ENCODE measurements at regions not wholly inside any gene's neighbourhood (a gene's known extent, or its start where the extent isn't known, plus 50 kb on each side); places are given as distances from the start of the nearest gene placed in this dataset.

DNA sequence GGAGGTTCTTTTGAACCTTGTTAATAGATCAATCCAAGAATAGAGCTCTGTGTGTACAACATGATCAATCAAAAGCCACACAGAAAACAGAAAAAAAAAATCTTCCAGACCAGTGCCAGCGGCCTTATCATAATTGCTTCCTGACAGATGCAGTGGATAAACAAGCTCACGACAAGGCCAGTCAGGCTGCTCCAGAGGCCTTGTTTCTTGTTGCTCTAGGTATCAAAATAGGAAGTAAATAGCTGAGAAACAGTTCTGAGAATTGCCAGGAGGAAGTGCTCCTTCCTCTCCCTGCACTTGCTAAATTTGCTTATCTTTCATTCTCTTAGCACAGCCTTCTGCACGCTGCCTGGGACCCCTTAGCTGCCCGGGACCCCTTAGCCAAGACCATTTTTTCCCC lies 199.0 kb upstream of the TARS1 start:
- TF ChIP-seq YY1 (IDR thresholded peaks at IDR 0.05; ENCODE audit: insufficient read depth, insufficient read length): no peak
- no peak for TF ChIP-seq ZNF274 (IDR thresholded peaks at IDR 0.05; ENCODE audit: low read depth, low read length)
- TF ChIP-seq SUZ12 (IDR thresholded peaks at IDR 0.05; ENCODE audit: extremely low read depth, insufficient read depth, insufficient read length): no peak
- H3K36me3 ChIP-seq (ENCODE audit: insufficient read depth, insufficient read length, low read length): no peaks in the 10 kb centered on the region
- no peaks in the 10 kb centered on the region for H3K27me3 ChIP-seq (ENCODE audit: insufficient read depth, insufficient read length)
- DNase-seq (ENCODE audit: low read depth, low spot score): no peak
- no peak overlapping the region for H3K4me3 ChIP-seq (ENCODE audit: insufficient read length, low read depth)
- no peak overlapping the region for H3K9ac ChIP-seq (ENCODE audit: insufficient read length, low read depth)
- no peaks in the 10 kb centered on the region for H3K9me3 ChIP-seq (ENCODE audit: insufficient read depth, low read length)
- H3K4me1 ChIP-seq (ENCODE audit: insufficient read depth, insufficient read length): no peaks in the 10 kb centered on the region

DNA sequence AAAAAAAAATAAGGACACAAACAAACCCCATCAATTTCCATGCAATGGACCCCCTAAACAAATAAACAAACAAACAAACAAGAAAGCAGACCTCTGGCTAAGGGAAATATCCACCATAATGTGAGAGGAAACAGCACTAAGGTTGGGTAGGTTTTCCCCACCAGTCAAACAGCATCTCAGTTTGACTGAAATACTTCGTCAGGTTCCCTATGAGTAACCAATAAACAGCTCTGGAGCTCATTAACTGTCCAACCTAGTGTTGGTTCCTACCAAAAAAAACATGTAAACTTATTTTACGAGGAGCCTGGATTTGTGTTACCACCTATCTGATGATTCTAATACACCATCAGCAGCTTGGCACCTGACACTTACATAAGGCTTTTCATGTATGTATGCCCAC lies 198.5 kb upstream of the TARS1 start:
- Histone ChIP-seq H3K27me3 (ENCODE audit: insufficient read depth, insufficient read length) (no peaks in the 10 kb centered on the region), H3K4me3 (ENCODE audit: insufficient read length, low read depth) (no peak overlapping the region), H3K9me3 (ENCODE audit: insufficient read depth, low read length) (no peaks in the 10 kb centered on the region)

GRCh38 chr5:33244441-33245150 lies 196.2 kb upstream of the TARS1 start:
- TF ChIP-seq ZNF274 (IDR thresholded peaks at IDR 0.05; ENCODE audit: low read depth, low read length): no peak
- TF ChIP-seq YY1 (IDR thresholded peaks at IDR 0.05; ENCODE audit: insufficient read depth, insufficient read length): no peak
- TF ChIP-seq SUZ12 (IDR thresholded peaks at IDR 0.05; ENCODE audit: extremely low read depth, insufficient read depth, insufficient read length): no peak
- no peaks in the 10 kb centered on the region for H3K36me3 ChIP-seq (ENCODE audit: insufficient read depth, insufficient read length, low read length)
- H3K27me3 ChIP-seq (ENCODE audit: insufficient read depth, insufficient read length): no peaks in the 10 kb centered on the region
- DNase-seq (ENCODE audit: low read depth, low spot score): no peak
- no peak overlapping the region for H3K9ac ChIP-seq (ENCODE audit: insufficient read length, low read depth)
- H3K4me1 ChIP-seq (ENCODE audit: insufficient read depth, insufficient read length): no peaks in the 10 kb centered on the region
- H3K9me3 ChIP-seq (ENCODE audit: insufficient read depth, low read length): no peaks in the 10 kb centered on the region
- no peak overlapping the region for H3K4me3 ChIP-seq (ENCODE audit: insufficient read length, low read depth)

More for the DNA sequence above, 198.5 kb upstream of the TARS1 start:
- no peak for DNase-seq (ENCODE audit: low read depth, low spot score)
- no peaks in the 10 kb centered on the region for H3K36me3 ChIP-seq (ENCODE audit: insufficient read depth, insufficient read length, low read length)
- H3K4me1 ChIP-seq (ENCODE audit: insufficient read depth, insufficient read length): no peaks in the 10 kb centered on the region
- no peak overlapping the region for H3K9ac ChIP-seq (ENCODE audit: insufficient read length, low read depth)
- TF ChIP-seq ZNF274 (IDR thresholded peaks at IDR 0.05; ENCODE audit: low read depth, low read length): no peak
- TF ChIP-seq YY1 (IDR thresholded peaks at IDR 0.05; ENCODE audit: insufficient read depth, insufficient read length): no peak
- TF ChIP-seq SUZ12 (IDR thresholded peaks at IDR 0.05; ENCODE audit: extremely low read depth, insufficient read depth, insufficient read length): no peak

GRCh38 chr5:33254579-33254978 lies 186.2 kb upstream of the TARS1 start:
- H3K9me3 ChIP-seq (ENCODE audit: insufficient read depth, low read length): no peaks in the 10 kb centered on the region
- TF ChIP-seq ZNF274 (IDR thresholded peaks at IDR 0.05; ENCODE audit: low read depth, low read length) (no peak), YY1 (IDR thresholded peaks at IDR 0.05; ENCODE audit: insufficient read depth, insufficient read length) (no peak)
- H3K4me3 ChIP-seq (ENCODE audit: insufficient read length, low read depth): no peak overlapping the region
- no peaks in the 10 kb centered on the region for H3K36me3 ChIP-seq (ENCODE audit: insufficient read depth, insufficient read length, low read length)
- H3K27me3 ChIP-seq (ENCODE audit: insufficient read depth, insufficient read length): no peaks in the 10 kb centered on the region
- no peak overlapping the region for H3K9ac ChIP-seq (ENCODE audit: insufficient read length, low read depth)
- no peak for DNase-seq (ENCODE audit: low read depth, low spot score)
- no peaks in the 10 kb centered on the region for H3K4me1 ChIP-seq (ENCODE audit: insufficient read depth, insufficient read length)

DNA sequence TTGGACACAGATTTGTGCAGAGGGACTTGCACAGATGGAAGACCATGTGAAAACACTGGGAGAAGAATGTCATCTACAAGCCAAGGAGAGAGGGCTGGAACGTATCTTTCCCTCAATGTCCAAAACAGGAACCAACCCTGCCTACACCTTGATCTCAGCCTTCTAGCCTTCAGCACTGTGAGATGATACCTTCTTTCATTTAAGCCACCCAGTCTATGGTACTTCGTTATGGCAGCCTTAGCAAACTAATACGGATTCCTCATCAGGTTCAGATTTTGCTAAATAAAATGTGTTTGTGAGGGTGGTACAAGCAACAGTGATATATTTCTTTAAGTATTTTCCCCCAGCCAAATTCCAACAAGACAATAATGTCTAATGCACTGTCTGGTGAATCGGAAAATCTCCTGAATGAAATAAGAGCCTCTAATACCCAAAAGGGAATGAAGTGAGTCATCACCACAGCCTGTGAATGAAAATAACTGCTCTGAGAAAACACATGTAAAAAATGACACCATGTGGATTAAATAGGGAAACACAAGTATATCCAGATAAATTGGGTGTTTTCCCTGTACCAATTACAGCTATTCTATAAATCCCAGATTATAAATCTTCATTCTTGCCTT lies 182.8 kb upstream of the TARS1 start:
- DNase-seq (ENCODE audit: low read depth, low spot score): no peak
- no peaks in the 10 kb centered on the region for H3K36me3 ChIP-seq (ENCODE audit: insufficient read depth, insufficient read length, low read length)
- no peak overlapping the region for H3K4me3 ChIP-seq (ENCODE audit: insufficient read length, low read depth)
- H3K9ac ChIP-seq (ENCODE audit: insufficient read length, low read depth): no peak overlapping the region
- H3K4me1 ChIP-seq (ENCODE audit: insufficient read depth, insufficient read length): no peaks in the 10 kb centered on the region
- H3K9me3 ChIP-seq (ENCODE audit: insufficient read depth, low read length): no peaks in the 10 kb centered on the region
- TF ChIP-seq SUZ12 (IDR thresholded peaks at IDR 0.05; ENCODE audit: extremely low read depth, insufficient read depth, insufficient read length) (no peak), YY1 (IDR thresholded peaks at IDR 0.05; ENCODE audit: insufficient read depth, insufficient read length) (no peak), ZNF274 (IDR thresholded peaks at IDR 0.05; ENCODE audit: low read depth, low read length) (no peak)
- H3K27me3 ChIP-seq (ENCODE audit: insufficient read depth, insufficient read length): no peaks in the 10 kb centered on the region

GRCh38 chr5:33258553-33258952 lies 182.2 kb upstream of the TARS1 start:
- no peaks in the 10 kb centered on the region for H3K9me3 ChIP-seq (ENCODE audit: insufficient read depth, low read length)
- no peaks in the 10 kb centered on the region for H3K4me1 ChIP-seq (ENCODE audit: insufficient read depth, insufficient read length)
- no peak overlapping the region for H3K4me3 ChIP-seq (ENCODE audit: insufficient read length, low read depth)
- TF ChIP-seq ZNF274 (IDR thresholded peaks at IDR 0.05; ENCODE audit: low read depth, low read length) (no peak), YY1 (IDR thresholded peaks at IDR 0.05; ENCODE audit: insufficient read depth, insufficient read length) (no peak), SUZ12 (IDR thresholded peaks at IDR 0.05; ENCODE audit: extremely low read depth, insufficient read depth, insufficient read length) (no peak)
- no peaks in the 10 kb centered on the region for H3K36me3 ChIP-seq (ENCODE audit: insufficient read depth, insufficient read length, low read length)
- DNase-seq (ENCODE audit: low read depth, low spot score): no peak
- H3K9ac ChIP-seq (ENCODE audit: insufficient read length, low read depth): no peak overlapping the region
- H3K27me3 ChIP-seq (ENCODE audit: insufficient read depth, insufficient read length): no peaks in the 10 kb centered on the region

- no peaks in the 10 kb centered on the region for H3K4me1 ChIP-seq (ENCODE audit: insufficient read depth, insufficient read length)
- no peaks in the 10 kb centered on the region for H3K36me3 ChIP-seq (ENCODE audit: insufficient read depth, insufficient read length, low read length)
- no peak for DNase-seq (ENCODE audit: low read depth, low spot score)
- H3K9ac ChIP-seq (ENCODE audit: insufficient read length, low read depth): no peak overlapping the region
- no peaks in the 10 kb centered on the region for H3K9me3 ChIP-seq (ENCODE audit: insufficient read depth, low read length)
- TF ChIP-seq ZNF274 (IDR thresholded peaks at IDR 0.05; ENCODE audit: low read depth, low read length) (no peak), SUZ12 (IDR thresholded peaks at IDR 0.05; ENCODE audit: extremely low read depth, insufficient read depth, insufficient read length) (no peak), YY1 (IDR thresholded peaks at IDR 0.05; ENCODE audit: insufficient read depth, insufficient read length) (no peak)
- no peak overlapping the region for H3K4me3 ChIP-seq (ENCODE audit: insufficient read length, low read depth)
- no peaks in the 10 kb centered on the region for H3K27me3 ChIP-seq (ENCODE audit: insufficient read depth, insufficient read length)
Measured at GRCh38 chr5:33260098-33260497, 180.7 kb upstream of the TARS1 start.
